Common myeloid progenitor, CD34-positive (primary cell): ENCODE measurements at regions not wholly inside any gene's neighbourhood (a gene's known extent, or its start where the extent isn't known, plus 50 kb on each side); places are given as distances from the start of the nearest gene placed in this dataset.
"Not testable (repeated sequence)": the region's sequence is repeated elsewhere in the genome, so short reads cannot be mapped to it uniquely, and the experiment has no call there.

ENCODE experiments used
- CTCF ChIA-PET: fragments of 350-600 bp; sonication (Branson Sonifier 250); formaldehyde crosslinking; loops from one replicate; lab custom pipeline; 2021; ENCODE audit warnings: antibody characterized with exemption; lab: Charles Lee
- POLR2A ChIA-PET: fragments of 350-600 bp; sonication (Branson Sonifier 250); formaldehyde crosslinking; loops from one replicate; lab custom pipeline; 2021; ENCODE audit warnings: antibody characterized with exemption; lab: Charles Lee
- DNase-seq, 3 donors: peaks; one replicate each; pipeline versions ENCODE4 v3.0.0 to v3.0.0-alpha.2; 2013
- H3K27ac ChIP-seq, 2 experiments: 1 replicate in 1 of 2; 2 replicates in 1 of 2; pipeline ENCODE4 v1.7.0; 2013; ENCODE audit warnings: inconsistent platforms in 2 of 2, low read length in 2 of 2, mild to moderate bottlenecking in 2 of 2, low read depth in 1 of 2, moderate library complexity in 1 of 2; ENCODE audit not compliant: severe bottlenecking in 2 of 2, insufficient read depth in 1 of 2, poor library complexity in 1 of 2
- H3K27me3 ChIP-seq, 5 experiments: replicated peaks in 2 of 5; 1 replicate in 3 of 5; 2 replicates in 2 of 5; pipeline versions ENCODE4 v1.6.1 to v1.7.0; 2013; ENCODE audit warnings: low read length in 4 of 5, mild to moderate bottlenecking in 2 of 5, moderate library complexity in 2 of 5, inconsistent platforms in 1 of 5; ENCODE audit not compliant: insufficient read depth in 5 of 5, control insufficient read depth in 4 of 5
- H3K36me3 ChIP-seq, 4 experiments: 1 replicate in 2 of 4; 2 replicates in 2 of 4; pipeline versions ENCODE4 v1.6.1 to v1.7.0; 2013; ENCODE audit warnings: low read length in 3 of 4, control low read depth in 1 of 4, mild to moderate bottlenecking in 1 of 4; ENCODE audit not compliant: control insufficient read depth in 4 of 4, insufficient read depth in 4 of 4
- H3K4me1 ChIP-seq, 4 experiments: 1 replicate in 3 of 4; 2 replicates in 1 of 4; pipeline versions ENCODE4 v1.6.1 to v1.7.1; 2013; ENCODE audit warnings: low read length in 3 of 4, mild to moderate bottlenecking in 3 of 4, control low read depth in 1 of 4, inconsistent platforms in 1 of 4, moderate library complexity in 1 of 4; ENCODE audit not compliant: control insufficient read depth in 4 of 4, insufficient read depth in 4 of 4; ENCODE audit errors: control extremely low read depth in 1 of 4
- H3K4me3 ChIP-seq, 7 experiments: 1 replicate in 4 of 7; 2 replicates in 3 of 7; pipeline versions ENCODE4 v1.5.1 to v1.7.0; 2013; ENCODE audit warnings: mild to moderate bottlenecking in 7 of 7, low read length in 6 of 7, moderate library complexity in 6 of 7, inconsistent platforms in 2 of 7, low read depth in 2 of 7, control low read depth in 1 of 7; ENCODE audit not compliant: insufficient read depth in 4 of 7, control insufficient read depth in 1 of 7; ENCODE audit errors: extremely low read depth in 1 of 7
- H3K9me3 ChIP-seq, 5 experiments: 1 replicate in 4 of 5; 2 replicates in 1 of 5; pipeline versions ENCODE4 v1.6.1 to v1.7.1; 2013; ENCODE audit warnings: low read length in 4 of 5, mild to moderate bottlenecking in 2 of 5, inconsistent platforms in 1 of 5, low read depth in 1 of 5, moderate library complexity in 1 of 5; ENCODE audit not compliant: control insufficient read depth in 4 of 5, insufficient read depth in 2 of 5; ENCODE audit errors: control extremely low read depth in 1 of 5
- WGBS: methylation state at CpG from one replicate; pipeline ENCODE4 v1.1.5; 2013; ENCODE audit not compliant: insufficient coverage; 5-methylcytosine and 5-hydroxymethylcytosine counted together

- ChIA-PET POLR2A (no interaction called here), CTCF (no interaction called here)
- no peaks in the 10 kb centered on the region for H3K4me1 ChIP-seq
- H3K9me3 ChIP-seq = peaks cover 0 to 19% (median 4%) of the 10 kb centered on the region in 5 experiments
- no CpG with 5 or more reads among the region's 1 CpG for WGBS
- no peak overlapping the region for H3K27ac ChIP-seq
- H3K27me3 ChIP-seq = no peaks in the 10 kb centered on the region
- no peak overlapping the region for H3K4me3 ChIP-seq
- H3K36me3 ChIP-seq = no peaks in the 10 kb centered on the region
- no peak for DNase-seq
Observed at GRCh38 chr18:72986103-72986502, 118.3 kb upstream of the NETO1 start.

- Histone ChIP-seq H3K27me3 (no peaks in the 10 kb centered on the region), H3K4me1 (no peaks in the 10 kb centered on the region), H3K36me3 (no peaks in the 10 kb centered on the region), H3K27ac (no peak overlapping the region), H3K9me3 (peaks cover 0 to 19% (median 4%) of the 10 kb centered on the region in 5 experiments), H3K4me3 (no peak overlapping the region)
- ChIA-PET CTCF (no interaction called here), POLR2A (no interaction called here)
- DNase-seq = no peak
- no CpG with 5 or more reads among the region's 2 CpGs for WGBS
Observed at GRCh38 chr18:72985686-72986085, 117.9 kb upstream of the NETO1 start.

- WGBS = 83% methylated on average over 1 of the region's 2 CpGs
- H3K27me3 ChIP-seq = no peaks in the 10 kb centered on the region
- H3K36me3 ChIP-seq = no peaks in the 10 kb centered on the region
- ChIA-PET CTCF (no interaction called here), POLR2A (no interaction called here)
- no peak overlapping the region for H3K4me3 ChIP-seq
- no peak overlapping the region for H3K27ac ChIP-seq
- peaks cover 0 to 19% (median 4%) of the 10 kb centered on the region in 5 experiments for H3K9me3 ChIP-seq
- no peaks in the 10 kb centered on the region for H3K4me1 ChIP-seq
- no peak for DNase-seq
Observed at GRCh38 chr18:72984290-72984689, 116.5 kb upstream of the NETO1 start.

GRCh38 chr18:72973841-72974240 lies 106.1 kb upstream of the NETO1 start:
- H3K4me3 ChIP-seq = no peak overlapping the region
- ChIA-PET CTCF (no interaction called here), POLR2A (no interaction called here)
- H3K9me3 ChIP-seq = no peaks in the 10 kb centered on the region
- 100% methylated on average over 2 of the region's 2 CpGs for WGBS
- no peaks in the 10 kb centered on the region for H3K36me3 ChIP-seq
- H3K27me3 ChIP-seq = no peaks in the 10 kb centered on the region
- no peak for DNase-seq
- H3K27ac ChIP-seq = no peak overlapping the region
- no peaks in the 10 kb centered on the region for H3K4me1 ChIP-seq

GRCh38 chr18:72965616-72966015 lies 97.8 kb upstream of the NETO1 start:
- CTCF ChIA-PET = no interaction called here

GRCh38 chr18:72958195-72958594 lies 90.4 kb upstream of the NETO1 start:
- CTCF ChIA-PET, H3K4me3 ChIP-seq, H3K27me3 ChIP-seq, H3K27ac ChIP-seq, DNase-seq, POLR2A ChIA-PET, H3K36me3 ChIP-seq, H3K4me1 ChIP-seq: not testable (repeated sequence)
- H3K9me3 ChIP-seq = peaks cover 0 to 10% (median 0%) of the 10 kb centered on the region in 5 experiments

More at GRCh38 chr18:72965616-72966015, 97.8 kb upstream of the NETO1 start:
- Histone ChIP-seq H3K27me3 (no peaks in the 10 kb centered on the region), H3K4me3 (no peak overlapping the region), H3K9me3 (no peaks in the 10 kb centered on the region), H3K36me3 (no peaks in the 10 kb centered on the region), H3K4me1 (no peaks in the 10 kb centered on the region), H3K27ac (no peak overlapping the region)
- POLR2A ChIA-PET = no interaction called here
- no peak for DNase-seq
- 91% methylated on average over 3 of the region's 9 CpGs for WGBS

- H3K9me3 ChIP-seq = no peaks in the 10 kb centered on the region
- H3K4me3 ChIP-seq = no peak overlapping the region
- POLR2A ChIA-PET = no interaction called here
- no peaks in the 10 kb centered on the region for H3K36me3 ChIP-seq
- peaks cover 0 to 3% (median 0%) of the 10 kb centered on the region in 5 experiments for H3K27me3 ChIP-seq
- no CpG with 5 or more reads among the region's 3 CpGs for WGBS
- H3K27ac ChIP-seq = no peak overlapping the region
- H3K4me1 ChIP-seq = no peaks in the 10 kb centered on the region
- DNase-seq = no peak
- CTCF ChIA-PET = no interaction called here
Observed at GRCh38 chr18:72948439-72948838, 80.7 kb upstream of the NETO1 start.
